MM.1S (cell line): ENCODE measurements at regions not wholly inside any gene's neighbourhood (a gene's known extent, or its start where the extent isn't known, plus 50 kb on each side); places are given as distances from the start of the nearest gene placed in this dataset.

Experiments
- CTCF ChIP-seq: fragments of 300-600 bp; sonication (generic); IDR thresholded peaks from 2 replicates; pipeline ENCODE4 v1.5.1; 2016; ENCODE audit warnings: antibody characterized with exemption, low read length, mixed read lengths
- EZH2 ChIP-seq: fragments of 300-600 bp; sonication (generic); optimal IDR thresholded peaks from 2 replicates; pipeline ENCODE3; 2017; ENCODE audit warnings: low read depth, mild to moderate bottlenecking, antibody characterized with exemption, low read length, mixed read lengths
- EZH2phosphoT487 ChIP-seq: fragments of 300-600 bp; sonication (generic); IDR thresholded peaks from 2 replicates; pipeline ENCODE4 v1.6.1; 2018; ENCODE audit warnings: antibody characterized with exemption, low read length

DNA sequence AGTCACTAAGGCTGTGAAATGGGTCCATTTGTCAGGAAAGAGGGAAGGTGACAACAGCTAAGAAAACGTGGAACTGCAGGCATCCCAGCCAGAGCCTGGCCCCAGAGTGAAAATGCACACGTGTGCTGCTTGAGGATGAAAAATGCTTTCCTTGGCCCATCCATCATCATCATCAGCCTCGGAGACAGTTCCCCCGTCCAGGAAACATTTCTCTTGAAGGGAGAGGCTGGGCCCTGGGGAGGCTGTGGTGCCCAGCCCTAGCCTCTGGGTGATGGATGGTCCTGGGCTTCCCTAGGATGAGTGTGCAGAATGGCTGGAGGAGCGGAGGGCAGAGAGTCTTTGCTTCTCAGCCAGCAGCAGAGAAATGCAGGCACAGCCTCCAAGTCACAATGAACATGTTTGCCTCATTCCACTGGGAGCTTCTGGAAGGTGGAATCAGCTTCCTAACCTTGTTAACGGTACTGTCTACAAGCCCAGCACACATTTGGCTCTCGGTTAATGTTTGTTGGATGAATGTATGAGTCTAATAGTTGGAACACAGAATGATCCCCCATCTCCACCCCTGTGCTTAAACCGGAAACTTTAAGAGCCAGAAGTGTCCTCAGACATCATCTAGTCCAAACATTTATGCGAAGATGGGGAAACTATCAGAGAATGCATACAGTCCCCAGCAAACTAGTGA lies 164.0 kb downstream of the RDH14 start:
- TF ChIP-seq CTCF (no peak), EZH2 (no peak), EZH2phosphoT487 (no peak)
